Fibroblast of mammary gland (primary cell): ENCODE measurements at regions not wholly inside any gene's neighbourhood (a gene's known extent, or its start where the extent isn't known, plus 50 kb on each side); places are given as distances from the start of the nearest gene placed in this dataset.

Source experiments
- DNase-seq: peaks from one replicate; pipeline ENCODE4 v3.0.0-alpha.2; 2010; ENCODE audit warnings: low read depth
- H3K4me3 ChIP-seq: 2 replicates; pipeline ENCODE4 v1.5.1; 2011; ENCODE audit warnings: low read depth, mild to moderate bottlenecking, low read length, moderate library complexity; ENCODE audit not compliant: control insufficient read depth
- TF ChIP-seq, protein P1 (sequence below): conservative IDR thresholded peaks from 2 replicates; pipeline ENCODE4 v1.5.1; 2011; ENCODE audit warnings: low read depth, low read length, inconsistent platforms; ENCODE audit not compliant: control insufficient read depth, insufficient read depth

DNA sequence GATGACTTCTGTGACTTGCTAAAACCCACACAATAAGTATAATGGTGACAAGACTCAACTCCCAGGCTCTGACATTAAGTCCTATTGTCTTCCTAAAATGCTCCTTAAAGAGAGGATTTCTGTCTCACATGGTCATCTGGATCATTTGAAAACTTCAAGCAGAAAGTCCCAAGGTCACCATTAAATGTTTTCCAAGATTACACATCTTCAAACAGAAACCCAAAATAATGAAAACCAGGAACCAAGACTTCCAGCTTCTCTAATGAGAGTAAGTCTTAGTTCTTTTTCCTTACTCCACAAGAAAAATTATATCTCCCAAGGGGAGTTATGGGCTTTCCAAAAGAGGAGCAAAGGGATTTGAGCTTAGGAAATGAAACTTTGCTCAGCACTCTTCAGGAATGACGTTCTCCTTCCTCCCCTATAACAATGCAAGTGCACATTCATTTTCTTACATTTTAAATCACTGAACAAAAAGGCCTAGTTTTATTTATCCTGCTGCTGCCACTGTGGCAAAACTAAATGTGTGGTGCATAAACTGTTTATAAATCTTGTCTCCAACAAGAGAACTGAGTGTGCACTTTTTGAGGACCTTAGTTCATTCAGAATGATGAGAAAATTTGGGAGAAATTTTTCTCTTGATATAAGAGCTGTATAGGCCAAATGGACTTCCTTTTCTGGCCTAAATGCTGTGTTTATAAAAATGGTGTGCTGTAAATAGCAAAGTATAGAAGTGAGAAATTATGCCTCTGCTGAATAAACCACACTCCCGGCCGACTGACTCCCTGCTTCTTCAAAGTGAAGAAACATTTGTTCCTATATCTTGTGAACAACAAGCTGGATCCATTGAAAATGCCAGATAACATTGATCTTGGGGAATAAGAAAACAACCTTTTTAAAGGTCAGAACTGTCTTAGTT is 148.4 kb upstream of the PLEKHG7 start:
- TF ChIP-seq, protein P1, sequence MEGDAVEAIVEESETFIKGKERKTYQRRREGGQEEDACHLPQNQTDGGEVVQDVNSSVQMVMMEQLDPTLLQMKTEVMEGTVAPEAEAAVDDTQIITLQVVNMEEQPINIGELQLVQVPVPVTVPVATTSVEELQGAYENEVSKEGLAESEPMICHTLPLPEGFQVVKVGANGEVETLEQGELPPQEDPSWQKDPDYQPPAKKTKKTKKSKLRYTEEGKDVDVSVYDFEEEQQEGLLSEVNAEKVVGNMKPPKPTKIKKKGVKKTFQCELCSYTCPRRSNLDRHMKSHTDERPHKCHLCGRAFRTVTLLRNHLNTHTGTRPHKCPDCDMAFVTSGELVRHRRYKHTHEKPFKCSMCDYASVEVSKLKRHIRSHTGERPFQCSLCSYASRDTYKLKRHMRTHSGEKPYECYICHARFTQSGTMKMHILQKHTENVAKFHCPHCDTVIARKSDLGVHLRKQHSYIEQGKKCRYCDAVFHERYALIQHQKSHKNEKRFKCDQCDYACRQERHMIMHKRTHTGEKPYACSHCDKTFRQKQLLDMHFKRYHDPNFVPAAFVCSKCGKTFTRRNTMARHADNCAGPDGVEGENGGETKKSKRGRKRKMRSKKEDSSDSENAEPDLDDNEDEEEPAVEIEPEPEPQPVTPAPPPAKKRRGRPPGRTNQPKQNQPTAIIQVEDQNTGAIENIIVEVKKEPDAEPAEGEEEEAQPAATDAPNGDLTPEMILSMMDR, result no peak
- peak; percentile 44 for DNase-seq
- no peak overlapping the region for H3K4me3 ChIP-seq

DNA sequence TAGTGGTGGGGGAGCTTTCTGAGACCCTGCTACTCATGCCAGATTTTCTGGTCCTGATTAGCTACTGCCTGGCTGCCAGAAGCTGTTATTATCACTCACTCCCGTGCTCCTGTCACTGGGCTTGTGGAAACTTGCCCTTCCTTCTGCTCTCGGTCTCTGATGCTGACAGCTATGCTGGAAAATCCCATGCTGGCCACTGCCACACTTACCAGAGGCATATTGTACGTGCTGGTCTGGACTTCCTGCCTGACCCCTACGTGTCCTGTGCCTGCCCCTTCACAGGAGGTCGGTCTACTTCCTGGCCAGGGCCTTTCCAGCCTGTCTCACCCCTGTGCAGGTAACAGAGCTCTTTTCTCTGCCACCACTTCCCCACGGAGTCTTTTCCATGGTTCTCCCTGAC is 149.4 kb upstream of the PLEKHG7 start:
- TF ChIP-seq, protein P1, result no peak
- DNase-seq, result no peak

DNA sequence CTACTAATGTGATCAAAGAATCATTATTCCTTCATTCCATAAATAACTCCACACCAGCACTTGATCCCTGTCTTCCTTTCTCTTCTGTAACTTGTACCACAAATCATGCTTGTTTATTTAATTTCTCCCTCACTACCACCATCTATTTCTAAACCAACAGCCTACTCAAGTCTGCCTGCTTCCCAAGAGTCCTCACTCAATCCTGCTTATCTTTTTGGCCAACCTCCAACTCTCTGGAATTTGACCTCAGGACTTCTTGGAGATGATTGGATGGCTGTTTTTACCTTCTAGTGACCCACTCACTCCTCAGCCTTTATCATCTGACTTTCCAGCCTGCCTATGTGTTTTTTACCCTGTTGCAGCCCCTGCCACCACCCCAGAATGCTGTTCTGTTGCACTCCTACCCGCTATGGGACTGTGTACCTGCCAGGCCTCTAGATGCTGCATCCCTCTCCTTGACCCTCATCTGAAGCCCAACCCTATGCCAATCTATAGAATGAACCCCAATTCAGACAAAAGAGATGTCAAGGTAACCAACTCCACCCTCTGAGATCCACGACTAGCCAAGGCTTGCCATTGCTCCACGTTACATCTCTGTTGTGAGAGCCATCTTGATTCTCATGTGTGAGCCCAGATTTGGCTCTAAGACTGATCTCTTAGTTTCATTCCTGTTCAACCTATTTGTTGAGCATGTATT is 150.2 kb upstream of the PLEKHG7 start:
- DNase-seq, result no peak
- no peak overlapping the region for H3K4me3 ChIP-seq
- TF ChIP-seq, protein P1, result no peak

More for the DNA sequence above, 149.4 kb upstream of the PLEKHG7 start:
- H3K4me3 ChIP-seq, result no peak overlapping the region

DNA sequence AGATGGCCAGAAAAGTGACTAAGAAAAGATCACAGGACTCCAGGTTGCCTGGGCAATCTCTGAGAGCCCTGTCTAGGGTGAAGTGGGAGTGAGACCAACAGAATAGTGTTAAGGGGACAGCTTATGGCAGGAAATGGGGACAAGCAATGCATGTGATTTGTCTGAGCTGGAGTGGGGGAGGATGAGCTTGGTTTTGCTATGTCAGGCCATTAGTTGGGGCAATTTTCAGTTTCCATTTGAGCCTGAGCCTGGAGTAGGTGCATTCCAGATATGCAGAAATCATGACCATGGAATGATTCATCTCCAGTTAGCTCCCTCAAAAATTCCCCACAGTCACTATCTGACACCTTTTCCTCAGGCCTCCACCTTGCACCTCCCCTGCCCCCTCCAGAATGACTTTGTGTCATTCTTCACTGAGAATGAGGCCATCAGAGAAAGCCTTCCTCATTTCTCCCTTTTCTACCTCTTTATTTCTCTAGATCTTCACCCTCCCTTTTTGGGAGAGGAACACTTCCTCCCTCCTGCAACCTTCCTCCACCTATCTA is 150.9 kb upstream of the PLEKHG7 start:
- H3K4me3 ChIP-seq, result no peak overlapping the region
- TF ChIP-seq, protein P1, result no peak
- peak; percentile 42 for DNase-seq

DNA sequence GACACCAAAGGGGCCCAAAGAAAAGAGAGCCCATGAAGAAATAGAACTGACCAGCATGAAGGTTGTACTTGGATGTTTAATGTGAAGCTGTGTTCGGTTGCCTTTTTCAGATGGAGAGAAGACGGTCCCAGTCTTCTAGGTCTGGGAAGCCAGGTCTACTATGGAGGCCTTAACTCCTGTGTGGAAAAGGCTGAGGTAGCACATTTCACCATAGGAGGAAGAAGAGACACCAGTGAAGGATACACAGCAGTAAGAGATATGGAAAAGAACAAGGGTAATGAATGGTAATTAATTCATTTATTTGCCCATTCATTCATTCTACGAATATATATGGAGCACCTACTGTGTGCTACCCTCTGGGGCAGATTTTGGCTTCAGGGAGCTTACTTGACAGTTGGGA is 151.6 kb upstream of the PLEKHG7 start:
- TF ChIP-seq, protein P1, result no peak

DNA sequence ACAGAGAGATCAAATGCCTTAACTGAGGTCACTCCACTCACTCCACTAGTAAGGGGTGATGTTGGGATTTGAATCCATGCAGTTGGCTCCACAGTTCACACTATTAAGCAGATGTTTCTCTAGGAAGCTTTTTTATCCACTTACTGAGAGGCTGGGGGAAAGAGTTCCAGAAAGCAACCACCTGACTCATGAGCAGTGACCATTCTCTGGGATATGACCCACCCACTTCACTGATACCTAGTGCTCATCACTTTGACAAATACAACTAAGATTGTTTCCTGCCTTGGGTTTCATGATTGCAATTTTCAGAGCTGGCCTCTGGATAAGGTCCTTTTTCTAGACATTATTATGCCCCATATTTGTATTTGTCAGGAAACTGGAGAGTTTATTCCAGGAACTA is 152.1 kb upstream of the PLEKHG7 start:
- no peak for DNase-seq
- TF ChIP-seq, protein P1, result no peak
- no peak overlapping the region for H3K4me3 ChIP-seq

More for the DNA sequence above, 151.6 kb upstream of the PLEKHG7 start:
- no peak overlapping the region for H3K4me3 ChIP-seq
- DNase-seq, result no peak
